Upper lobe of right lung (tissue), 1 donor: ENCODE measurements at regions not wholly inside any gene's neighbourhood (a gene's known extent, or its start where the extent isn't known, plus 50 kb on each side); places are given as distances from the start of the nearest gene placed in this dataset.

Experiments
- ATAC-seq: fragments of 200-7000 bp; cut with Tn5 transposase; one replicate; pipeline ENCODE4 v1.9.1; 2020; ENCODE audit warnings: mild to moderate bottlenecking, moderate library complexity
- DNase-seq: peaks from one replicate; pipeline ENCODE4 v3.0.0-alpha.2; 2020
- H3K27ac ChIP-seq: fragments of 200-600 bp; one replicate; pipeline ENCODE4 v1.8.0; 2022
- H3K27me3 ChIP-seq: fragments of 200-600 bp; one replicate; pipeline ENCODE4 v1.8.0; 2022; ENCODE audit warnings: mild to moderate bottlenecking
- H3K36me3 ChIP-seq: fragments of 200-600 bp; one replicate; pipeline ENCODE4 v1.8.0; 2022
- H3K4me1 ChIP-seq: fragments of 200-600 bp; one replicate; pipeline ENCODE4 v1.8.0; 2022
- H3K4me3 ChIP-seq: fragments of 200-600 bp; one replicate; pipeline ENCODE4 v1.8.0; 2022; ENCODE audit warnings: mild to moderate bottlenecking
- H3K9me3 ChIP-seq: fragments of 200-600 bp; one replicate; pipeline ENCODE4 v1.8.0; 2022
- intact Hi-C: fragments of 100-400 bp; cut with DNase I; formaldehyde crosslinking; loops from one replicate; pipeline ENCODE4 v1.11.0; 2022
- TF ChIP-seq, protein P1 (sequence below): fragments of 200-600 bp; IDR thresholded peaks from one replicate; pipeline ENCODE4 v1.8.0; 2022; ENCODE audit warnings: antibody characterized with exemption
- donor health status: DM: no; HTN: yes; CAD: no; lungs with severe emphysema.

DNA sequence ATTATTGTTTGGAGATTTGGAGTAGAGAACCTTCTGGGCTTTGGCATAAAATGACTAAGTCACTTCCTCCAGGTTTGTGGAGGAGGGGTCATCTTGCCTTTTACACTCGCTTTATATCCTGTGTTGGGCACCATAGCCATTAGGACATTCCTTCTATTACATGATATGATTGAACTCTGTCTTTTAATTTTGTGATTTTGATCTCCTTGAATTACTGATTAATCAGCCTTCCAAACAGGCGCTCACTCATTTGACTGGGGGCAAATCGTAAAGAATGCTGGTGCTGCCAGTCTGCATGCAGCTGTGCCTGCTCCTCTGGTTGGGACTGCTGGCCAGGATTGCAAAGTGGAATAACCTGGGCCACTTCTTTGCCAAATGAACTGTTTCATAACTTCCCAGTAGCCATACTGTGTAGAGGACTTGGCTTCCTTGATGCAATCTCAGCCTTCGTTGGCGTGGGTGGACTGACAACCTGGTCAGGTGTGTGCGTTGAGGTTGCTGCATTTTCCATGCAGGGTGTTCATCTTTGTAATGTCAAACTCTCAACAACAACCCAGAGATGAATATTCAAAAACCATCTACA is 65.9 kb upstream of the RAB11FIP2 start:
- Histone ChIP-seq H3K27ac (no peak overlapping the region), H3K27me3 (no peaks in the 10 kb centered on the region), H3K4me1 (no peaks in the 10 kb centered on the region), H3K36me3 (no peaks in the 10 kb centered on the region), H3K4me3 (no peak overlapping the region), H3K9me3 (no peaks in the 10 kb centered on the region)
- TF ChIP-seq, protein P1, sequence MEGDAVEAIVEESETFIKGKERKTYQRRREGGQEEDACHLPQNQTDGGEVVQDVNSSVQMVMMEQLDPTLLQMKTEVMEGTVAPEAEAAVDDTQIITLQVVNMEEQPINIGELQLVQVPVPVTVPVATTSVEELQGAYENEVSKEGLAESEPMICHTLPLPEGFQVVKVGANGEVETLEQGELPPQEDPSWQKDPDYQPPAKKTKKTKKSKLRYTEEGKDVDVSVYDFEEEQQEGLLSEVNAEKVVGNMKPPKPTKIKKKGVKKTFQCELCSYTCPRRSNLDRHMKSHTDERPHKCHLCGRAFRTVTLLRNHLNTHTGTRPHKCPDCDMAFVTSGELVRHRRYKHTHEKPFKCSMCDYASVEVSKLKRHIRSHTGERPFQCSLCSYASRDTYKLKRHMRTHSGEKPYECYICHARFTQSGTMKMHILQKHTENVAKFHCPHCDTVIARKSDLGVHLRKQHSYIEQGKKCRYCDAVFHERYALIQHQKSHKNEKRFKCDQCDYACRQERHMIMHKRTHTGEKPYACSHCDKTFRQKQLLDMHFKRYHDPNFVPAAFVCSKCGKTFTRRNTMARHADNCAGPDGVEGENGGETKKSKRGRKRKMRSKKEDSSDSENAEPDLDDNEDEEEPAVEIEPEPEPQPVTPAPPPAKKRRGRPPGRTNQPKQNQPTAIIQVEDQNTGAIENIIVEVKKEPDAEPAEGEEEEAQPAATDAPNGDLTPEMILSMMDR, result no peak
- intact Hi-C loops, result no loop called here
- ATAC-seq, result no peak
- no peak for DNase-seq

DNA sequence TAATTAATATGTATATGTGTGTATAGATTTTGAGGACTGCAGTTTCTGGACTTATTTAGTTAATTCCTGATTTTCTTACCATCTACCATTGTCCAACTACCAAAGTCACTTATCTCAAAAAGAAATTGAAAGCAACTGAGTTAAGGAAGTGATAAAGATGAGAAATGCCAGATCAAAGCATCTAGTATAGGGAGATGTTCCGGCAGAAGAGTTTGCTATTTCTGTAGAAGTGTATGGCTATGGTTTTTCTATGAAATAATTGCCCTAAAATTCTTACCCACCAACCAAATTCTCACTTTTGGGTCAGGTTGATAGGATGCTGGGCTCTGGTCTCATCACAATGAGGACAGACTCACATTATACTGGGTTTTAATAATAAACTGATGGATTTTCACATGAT is 64.0 kb upstream of the RAB11FIP2 start:
- Histone ChIP-seq H3K27me3 (no peaks in the 10 kb centered on the region), H3K4me3 (no peak overlapping the region), H3K36me3 (no peaks in the 10 kb centered on the region), H3K9me3 (no peaks in the 10 kb centered on the region), H3K27ac (no peak overlapping the region), H3K4me1 (no peaks in the 10 kb centered on the region)
- ATAC-seq, result no peak
- TF ChIP-seq, protein P1, result no peak
- intact Hi-C loops, result no loop called here
- DNase-seq, result no peak

DNA sequence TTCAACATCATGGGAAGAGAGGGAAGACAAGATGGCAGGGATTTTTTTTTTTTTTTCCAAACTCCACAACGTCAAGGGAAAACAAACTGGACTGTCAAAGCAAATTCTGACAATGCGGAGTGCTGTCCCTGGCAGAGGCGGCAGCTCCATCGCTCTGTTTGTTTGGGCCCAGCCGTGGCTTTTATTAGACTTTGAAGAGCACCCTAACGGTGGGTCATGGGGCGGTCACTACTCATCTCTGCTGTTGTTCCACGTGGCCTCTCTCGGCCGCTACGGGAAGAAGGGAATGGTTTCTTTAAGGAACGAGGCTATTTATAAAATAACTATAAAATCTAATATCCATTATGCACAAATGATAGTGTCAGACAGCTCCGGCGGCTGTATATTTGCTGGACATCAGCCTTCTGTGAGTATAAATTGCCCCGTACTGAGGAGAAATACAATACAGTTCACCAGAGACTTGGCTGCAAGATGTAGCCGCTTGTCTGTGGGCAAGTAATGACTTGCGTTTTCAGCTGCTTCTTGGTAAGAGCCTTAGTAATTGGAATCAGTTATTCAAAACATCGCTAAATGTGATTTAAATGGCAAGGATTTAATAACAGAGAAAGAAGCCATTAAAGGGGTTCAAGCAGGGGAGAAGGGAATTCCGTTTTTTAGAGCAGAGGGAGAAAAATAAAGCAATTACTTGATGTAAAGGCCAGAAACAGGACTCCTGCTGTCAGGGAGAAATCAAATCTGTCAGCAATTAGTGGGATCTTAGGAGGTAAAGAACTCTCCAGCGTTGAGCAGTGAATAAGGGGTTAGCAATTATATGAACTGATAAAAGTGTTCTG is 61.7 kb upstream of the RAB11FIP2 start:
- intact Hi-C loops, result no loop called here
- DNase-seq (no peak), ATAC-seq (no peak)
- no peak overlapping the region for H3K27ac ChIP-seq
- no peaks in the 10 kb centered on the region for H3K27me3 ChIP-seq
- no peaks in the 10 kb centered on the region for H3K36me3 ChIP-seq
- H3K4me1 ChIP-seq, result no peaks in the 10 kb centered on the region
- no peaks in the 10 kb centered on the region for H3K9me3 ChIP-seq
- TF ChIP-seq, protein P1, result no peak
- no peak overlapping the region for H3K4me3 ChIP-seq

DNA sequence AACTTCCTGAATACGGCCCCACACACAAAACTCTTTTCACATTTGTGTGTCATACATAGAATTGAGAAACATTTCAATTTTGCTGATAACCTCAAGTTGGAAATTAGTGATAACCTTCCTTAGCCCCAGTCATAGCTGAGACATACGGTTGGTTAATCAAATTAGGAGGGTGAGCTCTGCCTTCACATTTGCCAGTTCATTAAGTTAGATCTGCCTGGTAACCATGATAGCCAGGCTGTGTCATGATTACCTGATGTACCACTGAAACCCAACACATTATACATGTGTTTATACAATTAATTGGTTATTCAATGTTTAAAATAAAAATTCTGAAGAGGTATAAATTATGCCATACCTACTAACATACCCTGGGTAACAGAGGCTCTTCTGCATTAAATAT is 60.8 kb upstream of the RAB11FIP2 start:
- no peak overlapping the region for H3K4me3 ChIP-seq
- H3K4me1 ChIP-seq, result no peaks in the 10 kb centered on the region
- intact Hi-C loops, result no loop called here
- no peak for DNase-seq
- no peaks in the 10 kb centered on the region for H3K27me3 ChIP-seq
- TF ChIP-seq, protein P1, result no peak
- H3K9me3 ChIP-seq, result no peaks in the 10 kb centered on the region
- no peaks in the 10 kb centered on the region for H3K36me3 ChIP-seq
- no peak for ATAC-seq
- H3K27ac ChIP-seq, result no peak overlapping the region

DNA sequence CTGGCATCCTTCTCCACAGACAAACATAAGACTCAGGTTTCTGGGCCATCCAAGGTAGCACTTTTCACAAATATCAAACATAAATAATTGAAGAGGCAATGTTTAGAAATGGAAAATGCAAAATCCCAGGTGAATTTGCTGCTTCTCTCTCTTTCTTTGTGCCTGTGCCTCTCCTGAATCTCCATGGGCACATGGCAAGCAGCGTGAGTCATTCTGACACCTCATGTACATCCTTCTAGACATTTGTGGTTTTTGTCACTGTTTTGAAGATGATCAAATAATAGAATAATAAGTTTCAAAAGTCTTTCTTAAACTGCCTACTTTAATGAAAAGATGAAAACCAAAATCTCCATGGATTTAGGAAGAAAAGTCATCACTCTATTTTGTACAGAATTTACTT is 60.3 kb upstream of the RAB11FIP2 start:
- no peaks in the 10 kb centered on the region for H3K4me1 ChIP-seq
- H3K4me3 ChIP-seq, result no peak overlapping the region
- intact Hi-C loops, result no loop called here
- DNase-seq, result no peak
- no peak for ATAC-seq
- H3K9me3 ChIP-seq, result no peaks in the 10 kb centered on the region
- H3K27ac ChIP-seq, result no peak overlapping the region
- TF ChIP-seq, protein P1, result no peak
- H3K36me3 ChIP-seq, result no peaks in the 10 kb centered on the region
- H3K27me3 ChIP-seq, result no peaks in the 10 kb centered on the region
